Lower leg skin (tissue), 4 donors: ENCODE measurements at regions not wholly inside any gene's neighbourhood (a gene's known extent, or its start where the extent isn't known, plus 50 kb on each side); places are given as distances from the start of the nearest gene placed in this dataset.

ENCODE experiments used
- DNase-seq, 2 donors: peaks; one replicate each; pipeline ENCODE4 v3.0.0-alpha.2; 2019; ENCODE audit warnings: low spot score in 2 of 2
- H3K4me3 ChIP-seq: fragments of 200-600 bp; sonication (generic); 2 replicates; pipeline ENCODE4 v1.5.1; 2017; ENCODE audit warnings: mild to moderate bottlenecking, low read depth; ENCODE audit not compliant: poor library complexity, severe bottlenecking
- CTCF ChIP-seq, 3 donors: fragments of 450-650 bp; IDR thresholded peaks; one replicate each; pipeline ENCODE4 v1.5.1; 2016; ENCODE audit warnings: antibody characterized with exemption in 3 of 3, mild to moderate bottlenecking in 3 of 3, moderate library complexity in 2 of 3
- POLR2A ChIP-seq, 2 donors: fragments of 450-650 bp; IDR thresholded peaks; one replicate each; pipeline ENCODE4 v1.6.1; 2016 to 2017; ENCODE audit warnings: antibody characterized with exemption in 2 of 2, mild to moderate bottlenecking in 1 of 2, moderate library complexity in 1 of 2
- WGBS, 2 donors: methylation state at CpG; one replicate each; pipeline ENCODE4 v1.1.5; 2018; 5-methylcytosine and 5-hydroxymethylcytosine counted together
- intact Hi-C: fragments of 100-400 bp; cut with DNase I; formaldehyde crosslinking; loops from one replicate; pipeline ENCODE4 v1.15.0; 2023; ENCODE audit warnings: low total_unique reads

- DNase-seq, result peak in 1 of 2 donors; percentile 39
- TF ChIP-seq POLR2A (IDR thresholded peaks at IDR 0.05) (no peak), CTCF (IDR thresholded peaks at IDR 0.05) (no peak)
- no peak overlapping the region for H3K4me3 ChIP-seq
- intact Hi-C loops, result no loop called here
- 87 to 89% methylated on average over 14 of the region's 14 CpGs for WGBS, 2 donors
Observed at GRCh38 chr2:109055435-109055834, 66.4 kb upstream of the EDAR start.

- intact Hi-C loops, result no loop called here
- H3K4me3 ChIP-seq, result no peak overlapping the region
- TF ChIP-seq CTCF (IDR thresholded peaks at IDR 0.05) (no peak), POLR2A (IDR thresholded peaks at IDR 0.05) (no peak)
- 39 to 53% methylated on average over 3 of the region's 3 CpGs for WGBS, 2 donors
- DNase-seq, result no peak
Observed at GRCh38 chr2:109054865-109055264, 65.8 kb upstream of the EDAR start.

GRCh38 chr2:109053716-109054115 lies 64.7 kb upstream of the EDAR start:
- intact Hi-C loops, result no loop called here
- no peak overlapping the region for H3K4me3 ChIP-seq
- TF ChIP-seq CTCF (IDR thresholded peaks at IDR 0.05) (no peak), POLR2A (IDR thresholded peaks at IDR 0.05) (no peak)
- peak in 1 of 2 donors; percentile 57 for DNase-seq
- WGBS, 2 donors, result 81 to 84% methylated on average over 5 to 9 of the region's 9 CpGs

GRCh38 chr2:109052922-109053321 lies 63.9 kb upstream of the EDAR start:
- H3K4me3 ChIP-seq, result no peak overlapping the region
- peak in 1 of 2 donors; percentile 52 for DNase-seq
- intact Hi-C loops, result no loop called here
- no peak for TF ChIP-seq CTCF (IDR thresholded peaks at IDR 0.05)
- TF ChIP-seq POLR2A (IDR thresholded peaks at IDR 0.05), result no peak
- 87 to 90% methylated on average over 6 of the region's 6 CpGs for WGBS, 2 donors

- no peak overlapping the region for H3K4me3 ChIP-seq
Observed at GRCh38 chr2:109049022-109049421, 60.0 kb upstream of the EDAR start.

More at GRCh38 chr2:109049022-109049421, 60.0 kb upstream of the EDAR start:
- peak in 1 of 2 donors; percentile 25 for DNase-seq
- 88% methylated on average over 6 of the region's 6 CpGs for WGBS, 2 donors
- intact Hi-C loops, result no loop called here
- TF ChIP-seq POLR2A (IDR thresholded peaks at IDR 0.05) (no peak), CTCF (IDR thresholded peaks at IDR 0.05) (no peak)
